ENCODE measurements at regions not wholly inside any gene's neighbourhood (a gene's known extent, or its start where the extent isn't known, plus 50 kb on each side); places are given as distances from the start of the nearest gene placed in this dataset.
"Not testable (repeated sequence)": the region's sequence is repeated elsewhere in the genome, so short reads cannot be mapped to it uniquely, and the experiment has no call there.

DNA sequence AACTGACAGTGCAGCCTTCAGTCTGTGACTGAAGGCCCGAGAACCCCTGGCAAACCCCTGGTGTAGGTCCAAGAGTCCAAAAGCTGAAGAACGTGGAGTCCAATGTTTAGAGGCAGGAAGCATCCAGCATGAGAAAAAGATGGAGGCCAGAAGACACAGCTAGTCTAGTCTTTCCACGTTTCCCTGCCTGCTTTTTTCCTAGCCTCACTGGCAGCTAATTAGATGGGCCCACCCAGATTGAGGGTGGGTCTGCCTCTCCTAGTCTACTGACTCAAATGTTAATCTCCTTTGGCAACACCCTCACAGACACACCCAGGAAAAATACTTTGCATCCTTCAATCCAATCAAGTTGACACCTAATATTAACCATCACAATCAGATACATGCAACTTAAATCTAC, 87.8 kb downstream of the TENT5D start:
- H3K27ac ChIP-seq = not testable (repeated sequence)

DNA sequence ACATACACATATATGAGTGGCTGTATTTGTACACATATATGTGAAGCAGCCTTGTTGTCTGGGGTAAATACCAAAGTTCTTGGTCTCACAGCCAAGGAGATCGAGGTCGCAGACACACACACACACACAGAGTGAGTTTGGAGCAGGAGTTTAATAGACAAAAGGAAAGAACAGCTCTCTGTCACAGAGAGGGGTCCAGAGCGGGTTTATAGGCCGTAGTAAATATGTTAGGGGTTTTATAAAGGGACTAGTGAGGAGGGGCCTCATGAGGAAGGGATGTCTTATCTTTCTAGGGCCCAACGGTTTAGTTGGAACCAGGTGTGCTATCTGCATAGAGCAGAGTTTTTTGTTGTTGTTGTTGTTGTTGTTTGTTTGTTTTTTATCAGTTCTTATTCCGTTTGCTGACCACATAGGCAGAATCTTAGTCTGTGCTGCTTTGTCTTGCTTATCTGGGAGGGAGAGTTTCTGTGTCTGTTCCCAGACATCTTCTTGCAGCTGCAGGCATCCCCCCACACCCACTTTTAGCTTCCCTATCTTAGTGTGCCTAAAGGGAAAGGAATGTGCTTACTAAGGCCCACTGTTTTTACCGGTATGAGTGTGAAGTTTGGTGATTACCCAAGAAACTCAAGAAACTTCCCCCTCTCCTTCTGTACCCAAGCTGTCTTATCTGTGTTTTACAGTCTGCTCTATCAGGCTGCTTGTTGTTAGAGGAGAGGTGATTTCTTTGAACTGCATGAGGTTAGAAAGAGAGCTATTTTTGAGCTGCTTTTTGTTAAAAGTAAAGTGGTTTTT, 91.9 kb downstream of the TENT5D start:
- no peak for TF ChIP-seq ZFX (IDR thresholded peaks at IDR 0.05; ENCODE audit: borderline replicate concordance)
- TF ChIP-seq, protein P1, sequence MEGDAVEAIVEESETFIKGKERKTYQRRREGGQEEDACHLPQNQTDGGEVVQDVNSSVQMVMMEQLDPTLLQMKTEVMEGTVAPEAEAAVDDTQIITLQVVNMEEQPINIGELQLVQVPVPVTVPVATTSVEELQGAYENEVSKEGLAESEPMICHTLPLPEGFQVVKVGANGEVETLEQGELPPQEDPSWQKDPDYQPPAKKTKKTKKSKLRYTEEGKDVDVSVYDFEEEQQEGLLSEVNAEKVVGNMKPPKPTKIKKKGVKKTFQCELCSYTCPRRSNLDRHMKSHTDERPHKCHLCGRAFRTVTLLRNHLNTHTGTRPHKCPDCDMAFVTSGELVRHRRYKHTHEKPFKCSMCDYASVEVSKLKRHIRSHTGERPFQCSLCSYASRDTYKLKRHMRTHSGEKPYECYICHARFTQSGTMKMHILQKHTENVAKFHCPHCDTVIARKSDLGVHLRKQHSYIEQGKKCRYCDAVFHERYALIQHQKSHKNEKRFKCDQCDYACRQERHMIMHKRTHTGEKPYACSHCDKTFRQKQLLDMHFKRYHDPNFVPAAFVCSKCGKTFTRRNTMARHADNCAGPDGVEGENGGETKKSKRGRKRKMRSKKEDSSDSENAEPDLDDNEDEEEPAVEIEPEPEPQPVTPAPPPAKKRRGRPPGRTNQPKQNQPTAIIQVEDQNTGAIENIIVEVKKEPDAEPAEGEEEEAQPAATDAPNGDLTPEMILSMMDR (IDR thresholded peaks at IDR 0.05) = no peak
- no peak overlapping the region for H3K27ac ChIP-seq

DNA sequence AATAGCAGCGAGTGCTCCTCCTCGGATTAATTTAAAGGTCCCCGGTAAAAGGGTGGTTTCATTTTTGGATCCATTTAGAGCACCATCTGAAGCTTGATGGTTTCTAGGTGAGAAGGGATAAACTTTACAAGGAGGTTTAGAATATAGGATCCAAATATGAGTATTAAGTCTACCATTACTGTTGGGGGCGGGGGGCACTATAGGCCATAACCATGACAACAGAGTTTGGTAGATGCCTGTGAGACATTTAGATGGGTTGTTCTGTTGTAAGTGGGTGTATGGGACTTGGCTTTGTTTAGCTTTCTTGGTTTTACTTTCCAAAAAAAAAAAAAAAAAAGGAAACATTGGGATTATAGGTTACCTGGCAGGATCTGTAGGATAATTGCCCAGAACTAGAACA, 92.7 kb downstream of the TENT5D start:
- H3K27ac ChIP-seq = no peak overlapping the region
- no peak for TF ChIP-seq ZFX (IDR thresholded peaks at IDR 0.05; ENCODE audit: borderline replicate concordance)
- TF ChIP-seq, protein P1 (IDR thresholded peaks at IDR 0.05) = no peak

DNA sequence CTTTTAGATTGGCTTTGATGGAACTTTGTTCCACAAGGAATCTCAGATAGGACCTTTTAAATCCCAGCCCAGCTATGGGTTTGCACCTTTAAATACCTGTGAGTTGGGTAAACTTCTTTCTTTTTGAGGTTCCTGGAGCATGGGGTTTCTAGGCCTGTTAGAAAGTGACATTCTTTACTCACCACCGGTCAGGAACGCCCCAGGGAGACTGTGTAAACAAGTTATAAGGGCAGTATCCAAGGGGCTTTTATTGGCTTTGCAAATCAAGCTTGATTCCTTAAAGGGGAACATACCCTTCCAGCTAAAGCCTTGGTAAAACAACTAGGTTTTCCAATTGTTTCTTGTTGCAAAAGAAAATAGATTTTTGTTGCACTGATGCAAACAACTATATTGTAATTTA, 93.4 kb downstream of the TENT5D start:
- no peak for TF ChIP-seq ZFX (IDR thresholded peaks at IDR 0.05; ENCODE audit: borderline replicate concordance)
- no peak overlapping the region for H3K27ac ChIP-seq

DNA sequence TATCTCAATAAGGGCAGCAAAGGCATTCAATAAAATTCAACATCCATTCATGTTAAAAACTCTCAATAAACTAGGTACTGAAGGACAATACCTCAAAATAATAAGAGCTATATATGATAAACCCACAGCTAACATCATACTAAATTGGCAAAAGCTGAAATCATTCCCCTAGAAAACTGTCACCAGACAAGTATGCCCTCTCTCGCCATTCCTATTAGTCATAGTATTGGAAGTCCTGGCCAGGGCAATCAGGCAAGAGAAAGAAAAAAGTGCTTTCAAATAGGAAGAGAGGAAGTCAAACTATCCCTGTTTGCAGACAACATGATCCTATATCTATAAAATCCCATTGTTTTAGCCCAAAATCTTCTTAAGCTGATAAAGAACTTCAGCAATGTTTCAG, 116.8 kb downstream of the TENT5D start:
- H3K27ac ChIP-seq = no peak overlapping the region
- TF ChIP-seq, protein P1 (IDR thresholded peaks at IDR 0.05) = no peak

DNA sequence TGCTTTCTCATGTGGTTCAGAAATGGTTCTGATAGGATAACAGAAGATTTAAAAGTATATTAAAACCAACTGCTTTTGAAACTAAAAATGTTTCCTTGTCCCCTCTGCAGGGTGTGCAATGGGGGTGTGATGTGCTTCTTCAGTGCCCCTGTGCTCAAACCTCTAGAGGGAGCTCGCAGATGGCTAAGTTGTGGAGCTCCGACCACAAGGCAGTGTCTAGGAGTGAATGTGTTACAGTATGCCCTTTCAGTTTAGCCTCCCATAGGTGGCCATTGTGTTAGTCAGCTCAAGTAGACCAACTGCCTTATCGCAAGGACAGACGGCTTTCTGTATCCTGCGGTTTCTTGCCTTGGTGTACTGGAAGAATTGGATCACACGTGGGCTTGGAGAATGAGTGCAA, 130.5 kb downstream of the TENT5D start:
- H3K27ac ChIP-seq = no peak overlapping the region
- TF ChIP-seq, protein P1 (IDR thresholded peaks at IDR 0.05) = no peak
- TF ChIP-seq ZFX (IDR thresholded peaks at IDR 0.05; ENCODE audit: borderline replicate concordance) = no peak

DNA sequence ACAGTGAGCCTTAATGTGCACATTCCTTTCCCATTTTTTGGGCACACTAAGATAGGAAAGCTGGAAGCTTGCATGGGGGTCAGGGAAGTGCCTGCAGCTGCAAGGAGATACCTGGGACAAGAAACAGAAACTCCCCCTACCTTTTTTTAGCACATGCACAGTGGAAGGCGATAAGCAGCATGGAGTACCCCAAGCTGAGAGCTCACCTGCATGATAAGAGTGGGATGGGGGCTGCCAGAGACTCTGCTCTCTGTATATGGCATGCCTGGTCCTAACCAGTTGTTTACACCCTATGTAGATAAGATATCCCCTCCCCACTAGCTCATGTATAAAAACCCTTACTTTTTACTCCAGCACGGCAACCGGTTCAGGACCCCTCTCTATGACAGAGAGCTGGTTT, 135.9 kb downstream of the TENT5D start:
- TF ChIP-seq, protein P1 (IDR thresholded peaks at IDR 0.05) = no peak
- no peak for TF ChIP-seq ZFX (IDR thresholded peaks at IDR 0.05; ENCODE audit: borderline replicate concordance)
- H3K27ac ChIP-seq = no peak overlapping the region

DNA sequence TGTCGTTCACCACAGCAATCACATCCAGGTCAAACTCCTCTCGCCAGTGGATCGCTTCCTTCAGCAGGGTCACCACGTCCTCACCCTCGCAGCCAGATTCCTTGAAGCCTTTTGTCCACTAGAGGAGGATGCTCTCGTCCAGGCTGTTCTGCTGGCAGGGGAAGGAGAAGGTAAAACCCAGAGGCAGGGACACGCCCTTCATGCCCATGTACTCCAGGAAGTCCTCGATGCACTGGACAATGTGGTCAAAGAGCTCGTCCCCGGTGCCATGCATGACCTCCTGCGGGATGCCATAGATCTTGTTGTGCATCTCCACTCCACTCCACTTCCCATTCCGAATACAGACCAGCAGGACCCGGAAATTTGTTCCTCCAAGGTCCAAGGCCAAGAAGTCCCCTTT, 152.4 kb downstream of the TENT5D start:
- H3K27ac ChIP-seq = no peak overlapping the region
- TF ChIP-seq, protein P1 (IDR thresholded peaks at IDR 0.05) = no peak

Data from 22Rv1 (cell line).